ENCODE measurements at regions not wholly inside any gene's neighbourhood (a gene's known extent, or its start where the extent isn't known, plus 50 kb on each side); places are given as distances from the start of the nearest gene placed in this dataset.

DNA sequence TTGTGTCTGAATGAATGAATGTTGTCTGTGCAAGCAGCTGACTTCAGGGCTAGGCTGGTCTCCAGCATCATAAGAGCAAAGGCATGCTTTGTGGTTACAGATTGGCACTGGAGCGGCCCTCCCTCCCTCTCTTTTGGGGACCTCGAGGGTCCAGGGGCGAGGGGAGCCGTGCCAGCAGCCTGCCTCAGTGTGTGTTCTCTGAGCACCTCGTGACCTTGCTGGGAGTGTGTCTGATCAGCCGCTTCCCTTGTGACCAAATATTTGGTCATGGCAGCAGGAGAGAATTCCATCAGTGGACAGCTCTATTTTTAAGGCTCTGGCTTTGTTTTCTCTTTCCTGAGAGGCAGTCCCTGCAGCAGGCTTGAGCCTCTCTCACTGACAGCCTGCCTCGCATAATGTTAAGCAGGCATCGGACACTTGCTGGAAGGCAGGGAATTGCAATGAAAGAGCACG, 329.7 kb downstream of the UQCRFS1 start:
- peak; percentile 63 for DNase-seq (ENCODE audit: low spot score)

DNA sequence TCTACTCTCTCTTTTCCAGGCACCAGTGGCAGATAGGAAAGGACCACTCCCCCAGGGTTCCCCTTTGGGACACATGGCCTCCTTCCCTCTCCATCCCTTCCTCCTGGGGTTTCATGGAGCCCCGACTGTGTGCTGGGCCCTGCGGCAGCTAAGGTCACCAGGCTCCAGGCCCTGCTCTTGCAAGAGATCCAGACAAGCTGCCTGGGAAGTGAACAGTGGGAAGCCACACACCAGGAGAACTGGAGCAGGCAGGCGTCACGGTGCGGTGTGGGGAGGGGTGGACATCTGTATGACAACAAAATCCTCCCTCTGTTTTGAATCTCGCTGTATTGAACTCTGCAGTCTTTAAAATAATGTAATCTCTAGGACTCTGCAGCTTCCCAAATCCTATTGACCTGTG, 330.1 kb downstream of the UQCRFS1 start:
- no peak for DNase-seq (ENCODE audit: low spot score)

- no peak for DNase-seq (ENCODE audit: low spot score)
Measured at GRCh38 chr19:28881616-28882015, 331.3 kb downstream of the UQCRFS1 start.

- DNase-seq (ENCODE audit: low spot score) = no peak
Measured at GRCh38 chr19:28880735-28881401, 332.1 kb downstream of the UQCRFS1 start.

DNA sequence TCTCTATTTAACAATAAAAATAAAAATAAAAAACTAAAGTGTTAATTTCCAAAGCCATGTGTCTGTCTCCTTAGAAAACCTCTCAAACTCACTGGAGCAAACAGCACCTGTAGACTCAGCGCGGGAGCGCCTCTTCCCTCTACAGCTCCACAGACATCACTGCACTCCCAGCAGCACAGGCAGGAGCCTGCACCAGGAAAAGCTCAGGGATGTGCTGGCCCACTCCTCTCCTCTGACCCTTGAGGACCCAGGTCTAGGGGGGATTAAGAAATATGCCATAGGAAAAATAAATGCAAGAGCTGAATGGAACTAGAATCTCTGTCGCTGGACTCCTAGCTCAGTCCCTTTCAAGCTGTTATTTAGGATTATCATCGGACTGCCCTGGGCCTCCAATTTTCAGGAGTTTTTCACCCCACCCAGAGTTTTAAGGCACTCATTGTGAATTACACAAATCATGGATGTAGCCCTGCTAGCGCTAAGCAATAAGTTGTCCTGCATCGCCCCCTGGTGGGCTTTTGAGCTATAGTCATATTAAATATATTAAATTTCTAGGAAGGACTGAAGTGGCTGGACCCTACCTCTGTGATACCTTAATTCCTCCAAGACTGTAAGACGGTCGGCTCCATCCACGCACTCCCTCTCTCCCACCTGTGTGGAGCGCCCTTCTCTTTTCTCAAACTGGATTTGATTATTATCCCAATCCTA, 333.9 kb downstream of the UQCRFS1 start:
- DNase-seq (ENCODE audit: low spot score) = peak; percentile 81

DNA sequence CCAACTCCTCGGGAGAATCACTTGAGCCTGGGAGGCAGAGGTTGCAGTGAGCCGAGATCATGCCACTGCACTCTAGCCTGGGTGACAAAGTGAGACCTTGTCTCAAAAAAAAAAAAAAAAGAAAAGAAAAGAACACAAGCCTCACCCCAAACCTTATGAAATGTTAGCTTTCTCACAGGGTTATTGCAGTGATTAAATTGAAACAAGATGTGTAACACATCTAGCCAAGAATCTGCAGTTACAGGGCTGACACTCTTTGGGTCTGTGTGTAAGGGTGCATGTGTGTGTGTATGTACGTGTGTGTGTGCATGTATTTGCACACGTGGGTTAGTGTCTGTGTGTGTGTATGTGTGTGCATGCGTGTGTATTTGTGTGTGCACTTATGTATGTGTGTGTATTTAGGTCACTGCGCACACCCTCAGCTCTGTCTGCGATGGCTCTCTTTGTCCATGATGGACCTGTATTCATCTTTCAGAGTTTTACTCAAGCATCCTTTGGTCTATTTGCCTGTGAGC, 336.3 kb downstream of the UQCRFS1 start:
- no peak for DNase-seq (ENCODE audit: low spot score)

DNA sequence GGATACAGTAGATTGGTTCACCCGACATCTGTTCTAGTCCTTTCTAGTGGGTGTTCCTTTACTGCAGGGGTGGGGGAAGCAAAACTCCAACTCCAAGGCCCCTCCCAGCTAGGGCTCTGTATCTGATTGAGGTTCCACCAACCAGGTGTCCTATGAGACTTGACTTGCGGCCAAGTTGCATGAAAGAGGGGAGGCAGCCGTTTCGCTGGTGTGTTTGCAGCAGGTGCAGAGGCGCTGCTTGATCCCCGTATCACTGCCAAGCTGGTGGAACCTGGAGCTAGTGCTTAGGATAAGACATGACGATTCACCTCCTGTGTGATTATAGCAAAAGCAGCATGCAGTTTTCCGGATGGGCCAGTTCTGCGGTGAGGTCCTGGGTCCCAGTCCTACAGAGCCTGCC, 338.2 kb downstream of the UQCRFS1 start:
- DNase-seq (ENCODE audit: low spot score) = no peak

GRCh38 chr19:28873301-28873700, 339.6 kb downstream of the UQCRFS1 start:
- DNase-seq (ENCODE audit: low spot score) = no peak

DNA sequence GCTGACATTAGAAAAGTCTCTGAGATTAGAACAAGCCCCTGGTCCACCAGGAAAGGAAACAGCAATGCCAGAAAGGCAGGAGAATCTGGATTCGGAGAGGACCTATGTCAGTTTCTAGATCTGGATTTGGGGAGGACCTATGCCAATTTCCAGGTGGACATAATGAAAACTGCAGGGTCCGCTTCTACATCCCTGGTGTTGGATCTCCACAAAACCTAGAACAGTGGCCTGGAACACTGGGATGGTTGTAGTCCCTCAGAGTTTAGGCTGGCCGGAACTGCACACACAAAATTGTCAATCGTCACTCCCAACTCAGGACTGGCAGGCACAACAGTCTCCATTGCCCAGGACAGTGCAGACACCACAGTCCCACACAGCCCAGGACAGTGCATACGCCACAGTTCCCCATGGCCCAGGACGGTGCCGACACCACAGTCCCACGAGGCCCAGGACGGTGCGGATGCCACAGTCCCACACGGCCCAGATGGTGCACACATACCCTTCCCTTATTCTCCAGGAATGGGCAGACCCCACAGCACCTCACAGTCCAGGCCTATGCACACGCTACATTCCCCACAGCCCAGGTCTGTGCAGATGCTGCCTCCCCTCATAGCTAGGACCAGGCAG, 341.7 kb downstream of the UQCRFS1 start:
- no peak for DNase-seq (ENCODE audit: low spot score)

DNA sequence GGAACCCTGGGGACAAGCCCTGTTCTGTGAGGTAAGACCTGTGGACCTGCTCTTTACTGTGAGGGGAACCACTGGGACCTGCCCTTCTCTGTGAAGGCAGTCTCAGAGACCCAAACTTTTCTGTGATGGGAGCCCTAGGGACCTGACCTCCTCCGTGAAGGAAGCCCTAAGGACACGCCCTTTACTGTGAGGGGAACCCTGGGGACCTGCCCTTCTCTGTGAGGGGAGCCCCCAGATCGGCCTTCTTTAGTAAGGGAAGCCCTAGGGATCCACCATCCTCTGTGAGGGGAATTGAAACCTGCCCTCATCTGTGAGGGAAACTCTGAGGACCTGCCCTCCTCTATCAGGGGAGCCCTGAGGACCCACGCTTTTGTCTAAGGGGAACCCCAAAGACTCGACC, 343.5 kb downstream of the UQCRFS1 start:
- no peak for DNase-seq (ENCODE audit: low spot score)

- DNase-seq (ENCODE audit: low spot score) = no peak
Measured at GRCh38 chr19:28868836-28869235, 344.1 kb downstream of the UQCRFS1 start.

DNA sequence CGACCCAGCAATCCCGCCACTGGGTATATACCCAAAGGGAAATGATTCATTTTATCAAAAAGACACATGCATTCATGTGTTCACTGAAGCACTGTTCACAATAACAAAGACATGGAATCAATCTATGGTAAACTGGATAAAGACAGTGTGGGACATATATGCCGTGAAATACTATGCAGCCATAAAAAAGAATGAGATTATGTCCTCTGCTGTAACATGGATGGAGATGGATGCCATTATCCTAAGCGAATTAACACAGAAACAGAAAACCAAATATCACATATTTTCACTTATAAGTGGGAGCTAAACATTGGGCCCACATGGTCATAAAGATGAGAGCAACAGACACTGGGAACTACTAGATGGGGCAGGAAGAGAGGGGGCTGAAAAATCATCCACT, 345.0 kb downstream of the UQCRFS1 start:
- no peak for DNase-seq (ENCODE audit: low spot score)

- no peak for DNase-seq (ENCODE audit: low spot score)
Measured at GRCh38 chr19:28864577-28865042, 348.3 kb downstream of the UQCRFS1 start.

- DNase-seq (ENCODE audit: low spot score) = no peak
Measured at GRCh38 chr19:28864024-28864503, 348.9 kb downstream of the UQCRFS1 start.

- DNase-seq (ENCODE audit: low spot score) = no peak
Measured at GRCh38 chr19:28862238-28862637, 350.7 kb downstream of the UQCRFS1 start.

GRCh38 chr19:28859811-28860210, 353.1 kb downstream of the UQCRFS1 start:
- no peak for DNase-seq (ENCODE audit: low spot score)

DNA sequence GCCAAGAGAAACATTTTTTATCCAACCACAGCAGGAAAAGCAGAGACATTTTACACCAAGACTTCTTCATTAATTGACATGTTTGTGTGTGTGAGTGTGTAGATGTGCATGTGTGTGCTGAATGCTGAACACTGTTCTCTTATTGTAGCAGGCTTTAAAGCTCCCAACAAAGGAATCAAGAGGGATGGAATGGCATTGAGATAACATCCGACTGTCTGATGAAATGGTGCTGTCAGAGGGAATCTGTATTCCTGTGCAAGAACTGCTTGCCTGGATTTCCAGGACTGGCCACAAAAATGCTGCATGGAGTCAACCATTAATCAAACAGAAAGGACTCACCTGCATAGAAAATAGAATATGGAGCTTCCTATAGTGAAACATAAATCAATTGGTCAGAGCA, 354.0 kb downstream of the UQCRFS1 start:
- DNase-seq (ENCODE audit: low spot score) = no peak

DNA sequence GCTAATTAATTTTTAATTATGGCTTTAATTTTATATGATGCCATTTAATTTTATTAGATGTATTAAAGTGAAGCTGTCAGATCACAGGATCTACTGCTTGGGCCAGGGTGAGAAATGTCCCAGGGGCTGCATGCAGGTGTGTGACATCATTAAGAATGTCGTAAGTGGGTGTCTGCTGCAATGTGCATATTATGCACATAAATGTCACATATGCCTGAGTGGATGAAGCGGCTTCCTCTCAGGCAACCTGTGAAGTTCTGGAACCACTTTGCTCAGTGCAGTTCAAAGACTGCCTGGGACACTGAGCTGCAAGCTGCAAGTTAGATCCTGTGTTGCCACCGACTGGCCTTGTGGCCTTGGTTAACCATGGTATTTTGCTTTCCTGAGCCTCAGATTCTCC, 355.0 kb downstream of the UQCRFS1 start:
- DNase-seq (ENCODE audit: low spot score) = no peak

DNA sequence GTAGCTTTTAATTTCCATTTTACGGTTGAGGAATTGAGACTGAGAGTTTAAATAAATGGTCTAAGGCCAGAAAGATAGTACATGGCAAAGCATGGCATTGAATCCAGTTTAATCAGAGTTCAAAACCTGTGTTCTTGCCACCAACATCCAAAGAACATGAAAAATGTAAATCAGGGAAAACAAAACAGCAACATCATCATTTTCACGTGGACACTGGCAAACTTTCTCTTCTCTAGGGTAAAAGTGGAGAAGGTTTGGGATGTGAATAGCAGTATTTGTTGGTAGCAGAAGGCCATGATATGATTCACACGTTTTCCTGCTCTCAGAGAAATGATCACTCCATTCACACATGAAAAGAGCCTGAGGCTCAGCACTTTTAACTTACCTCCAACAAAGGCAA, 357.7 kb downstream of the UQCRFS1 start:
- DNase-seq (ENCODE audit: low spot score) = no peak

- DNase-seq (ENCODE audit: low spot score) = no peak
Measured at GRCh38 chr19:28847468-28847867, 365.5 kb downstream of the UQCRFS1 start.

DNA sequence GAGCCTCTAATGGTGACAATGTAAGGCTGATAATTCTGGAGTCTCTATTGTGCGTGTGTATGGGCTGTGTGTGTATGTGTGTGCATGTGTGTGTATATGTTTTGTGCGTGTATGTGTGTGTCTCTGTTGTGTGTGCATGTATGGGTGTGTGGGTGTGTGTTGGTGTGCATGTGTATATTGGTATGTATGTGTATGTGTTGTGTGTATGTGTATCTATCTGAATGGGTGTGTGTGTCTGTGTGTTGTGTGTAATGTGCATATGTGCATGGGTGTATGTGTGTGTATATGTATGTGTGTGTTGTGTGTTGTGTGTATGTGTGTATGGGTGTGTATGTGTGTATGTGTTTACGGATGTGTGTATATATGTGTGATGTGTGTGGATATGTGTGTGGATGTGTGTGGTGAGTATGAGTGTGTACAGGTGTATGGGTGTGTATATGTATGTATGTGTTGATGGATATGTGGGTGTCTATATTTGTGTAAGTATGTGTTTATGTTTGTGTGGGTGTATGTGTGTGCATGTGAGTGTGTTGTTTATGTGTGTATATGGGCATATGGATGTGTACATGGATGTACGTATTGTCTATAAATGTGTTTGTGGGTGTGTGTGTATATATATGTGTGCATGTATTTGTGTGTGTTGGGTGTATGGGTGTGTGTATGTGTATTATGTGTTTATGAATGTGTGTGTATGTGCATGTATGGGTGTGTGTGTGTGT, 366.7 kb downstream of the UQCRFS1 start:
- no peak for DNase-seq (ENCODE audit: low spot score)

Data from pons (tissue), 1 donor.